ENCODE measurements at regions not wholly inside any gene's neighbourhood (a gene's known extent, or its start where the extent isn't known, plus 50 kb on each side); places are given as distances from the start of the nearest gene placed in this dataset.

GRCh38 chr4:138709859-138710258 lies 305.7 kb upstream of the NOCT start:
- no peak for TF ChIP-seq CEBPB (IDR thresholded peaks at IDR 0.05)
- TF ChIP-seq USF1 (IDR thresholded peaks at IDR 0.05): no peak
- no peak for TF ChIP-seq NFIC (IDR thresholded peaks at IDR 0.05)
- no peak for TF ChIP-seq RAD21 (IDR thresholded peaks at IDR 0.05; ENCODE audit: low read depth)
- no peak for TF ChIP-seq REST (IDR thresholded peaks at IDR 0.05; ENCODE audit: low read depth)
- TF ChIP-seq TCF12 (IDR thresholded peaks at IDR 0.05; ENCODE audit: low read depth): no peak
- TF ChIP-seq CREB1 (IDR thresholded peaks at IDR 0.05; ENCODE audit: low read depth): no peak
- TF ChIP-seq TEAD4 (IDR thresholded peaks at IDR 0.05): no peak
- no peak for TF ChIP-seq YY1 (IDR thresholded peaks at IDR 0.05; ENCODE audit: low read depth)
- no peak for TF ChIP-seq EP300 (IDR thresholded peaks at IDR 0.05; ENCODE audit: borderline replicate concordance)
- no peak for TF ChIP-seq EGR1 (IDR thresholded peaks at IDR 0.05)

GRCh38 chr4:138707746-138708677 lies 307.6 kb upstream of the NOCT start:
- TF ChIP-seq USF1 (IDR thresholded peaks at IDR 0.05): no peak
- no peak for TF ChIP-seq ZBTB7A (IDR thresholded peaks at IDR 0.05; ENCODE audit: low read depth)
- no peak for TF ChIP-seq CREB1 (IDR thresholded peaks at IDR 0.05; ENCODE audit: low read depth)
- TF ChIP-seq TCF12 (IDR thresholded peaks at IDR 0.05; ENCODE audit: low read depth): no peak
- no peak for TF ChIP-seq NFIC (IDR thresholded peaks at IDR 0.05)
- TF ChIP-seq YY1 (IDR thresholded peaks at IDR 0.05; ENCODE audit: low read depth): no peak
- TF ChIP-seq RAD21 (IDR thresholded peaks at IDR 0.05; ENCODE audit: low read depth): no peak
- TF ChIP-seq EP300 (IDR thresholded peaks at IDR 0.05; ENCODE audit: borderline replicate concordance): no peak
- TF ChIP-seq CEBPB (IDR thresholded peaks at IDR 0.05): no peak
- no peak for TF ChIP-seq TEAD4 (IDR thresholded peaks at IDR 0.05)
- no peak for TF ChIP-seq TAF1 (IDR thresholded peaks at IDR 0.05; ENCODE audit: low read depth)

GRCh38 chr4:138706201-138706600 lies 309.4 kb upstream of the NOCT start:
- no peak for TF ChIP-seq ZBTB7A (IDR thresholded peaks at IDR 0.05; ENCODE audit: low read depth)
- no peak for TF ChIP-seq USF1 (IDR thresholded peaks at IDR 0.05)
- no peak for TF ChIP-seq TCF12 (IDR thresholded peaks at IDR 0.05; ENCODE audit: low read depth)
- TF ChIP-seq NFIC (IDR thresholded peaks at IDR 0.05): no peak
- TF ChIP-seq TEAD4 (IDR thresholded peaks at IDR 0.05): no peak
- TF ChIP-seq RAD21 (IDR thresholded peaks at IDR 0.05; ENCODE audit: low read depth): no peak
- no peak for TF ChIP-seq CEBPB (IDR thresholded peaks at IDR 0.05)
- TF ChIP-seq CREB1 (IDR thresholded peaks at IDR 0.05; ENCODE audit: low read depth): no peak
- no peak for TF ChIP-seq MAX (IDR thresholded peaks at IDR 0.05)
- TF ChIP-seq EGR1 (IDR thresholded peaks at IDR 0.05): no peak
- TF ChIP-seq FOXM1 (IDR thresholded peaks at IDR 0.05; ENCODE audit: borderline replicate concordance, low read depth): no peak
- TF ChIP-seq EP300 (IDR thresholded peaks at IDR 0.05; ENCODE audit: borderline replicate concordance): no peak
- TF ChIP-seq REST (IDR thresholded peaks at IDR 0.05; ENCODE audit: low read depth): no peak

- TF ChIP-seq EGR1 (IDR thresholded peaks at IDR 0.05) (no peak), RAD21 (IDR thresholded peaks at IDR 0.05; ENCODE audit: low read depth) (no peak), TCF12 (IDR thresholded peaks at IDR 0.05; ENCODE audit: low read depth) (no peak), TAF1 (IDR thresholded peaks at IDR 0.05; ENCODE audit: low read depth) (no peak), CREB1 (IDR thresholded peaks at IDR 0.05; ENCODE audit: low read depth) (no peak), ZBTB7A (IDR thresholded peaks at IDR 0.05; ENCODE audit: low read depth) (no peak), YY1 (IDR thresholded peaks at IDR 0.05; ENCODE audit: low read depth) (no peak), TEAD4 (IDR thresholded peaks at IDR 0.05) (no peak), USF1 (IDR thresholded peaks at IDR 0.05) (no peak)
Measured at GRCh38 chr4:138702190-138702824, 313.3 kb upstream of the NOCT start.

Measured in Ishikawa (cell line).